IPS-18c (cell line): ENCODE measurements at regions not wholly inside any gene's neighbourhood (a gene's known extent, or its start where the extent isn't known, plus 50 kb on each side); places are given as distances from the start of the nearest gene placed in this dataset.

Experiments
- H3K4me3 ChIP-seq: 2 replicates; pipeline ENCODE4 v1.7.0; 2013; ENCODE audit warnings: low read depth, mild to moderate bottlenecking, low read length, moderate library complexity; ENCODE audit not compliant: insufficient read depth
- H3K9me3 ChIP-seq: one replicate; pipeline ENCODE4 v1.6.1; 2013; ENCODE audit warnings: mild to moderate bottlenecking, low read length, moderate library complexity; ENCODE audit not compliant: control insufficient read depth, insufficient read depth

GRCh38 chrX:131895807-131896206 is 127.3 kb upstream of the STK26 start:
- Histone ChIP-seq H3K4me3 (no peak overlapping the region), H3K9me3 (peaks cover 2% of the 10 kb centered on the region)

- Histone ChIP-seq H3K4me3 (no peak overlapping the region), H3K9me3 (peaks cover 2% of the 10 kb centered on the region)
These were observed 121.6 kb upstream of the STK26 start for GRCh38 chrX:131901546-131901945.

GRCh38 chrX:131907488-131908314 is 115.4 kb upstream of the STK26 start:
- Histone ChIP-seq H3K9me3 (peaks cover 6% of the 10 kb centered on the region), H3K4me3 (no peak overlapping the region)

- Histone ChIP-seq H3K4me3 (no peak overlapping the region), H3K9me3 (peaks cover 6% of the 10 kb centered on the region)
These were observed 112.5 kb upstream of the STK26 start for GRCh38 chrX:131910586-131910985.

- Histone ChIP-seq H3K4me3 (no peak overlapping the region), H3K9me3 (peaks cover 5% of the 10 kb centered on the region)
These were observed 107.6 kb upstream of the STK26 start for GRCh38 chrX:131915488-131915887.

GRCh38 chrX:131917588-131917987 is 105.5 kb upstream of the STK26 start:
- Histone ChIP-seq H3K9me3 (peaks cover 3% of the 10 kb centered on the region), H3K4me3 (no peak overlapping the region)

GRCh38 chrX:131918839-131919238 is 104.3 kb upstream of the STK26 start:
- no peak overlapping the region for H3K4me3 ChIP-seq
- peaks cover 3% of the 10 kb centered on the region for H3K9me3 ChIP-seq

GRCh38 chrX:131923614-131924250 is 99.4 kb upstream of the STK26 start:
- Histone ChIP-seq H3K9me3 (no peaks in the 10 kb centered on the region), H3K4me3 (no peak overlapping the region)

GRCh38 chrX:131938749-131939148 is 84.4 kb upstream of the STK26 start:
- no peaks in the 10 kb centered on the region for H3K9me3 ChIP-seq
- H3K4me3 ChIP-seq, result no peak overlapping the region

- H3K9me3 ChIP-seq, result no peaks in the 10 kb centered on the region
- H3K4me3 ChIP-seq, result no peak overlapping the region
These were observed 81.1 kb upstream of the STK26 start for GRCh38 chrX:131942034-131942433.

GRCh38 chrX:131944936-131945902 is 77.9 kb upstream of the STK26 start:
- H3K4me3 ChIP-seq, result no peak overlapping the region
- no peaks in the 10 kb centered on the region for H3K9me3 ChIP-seq

GRCh38 chrX:131951166-131951565 is 71.9 kb upstream of the STK26 start:
- peaks cover 5% of the 10 kb centered on the region for H3K9me3 ChIP-seq
- no peak overlapping the region for H3K4me3 ChIP-seq

- no peak overlapping the region for H3K4me3 ChIP-seq
- H3K9me3 ChIP-seq, result peaks cover 7% of the 10 kb centered on the region
These were observed 67.9 kb upstream of the STK26 start for GRCh38 chrX:131955099-131955777.

- H3K4me3 ChIP-seq, result no peak overlapping the region
- peaks cover 7% of the 10 kb centered on the region for H3K9me3 ChIP-seq
These were observed 64.4 kb upstream of the STK26 start for GRCh38 chrX:131958724-131959123.

- Histone ChIP-seq H3K4me3 (no peak overlapping the region), H3K9me3 (no peaks in the 10 kb centered on the region)
These were observed 52.8 kb upstream of the STK26 start for GRCh38 chrX:131970347-131970746.
